ENCODE measurements at regions not wholly inside any gene's neighbourhood (a gene's known extent, or its start where the extent isn't known, plus 50 kb on each side); places are given as distances from the start of the nearest gene placed in this dataset.

GRCh38 chr5:104178829-104179456, 616.4 kb upstream of the NUDT12 start:
- no peak for DNase-seq (ENCODE audit: low spot score in 2 of 2)
- peaks cover 0 to 5% of the 10 kb centered on the region in 2 donors for H3K9me3 ChIP-seq
- H3K4me1 ChIP-seq: no peaks in the 10 kb centered on the region
- TF ChIP-seq CTCF (IDR thresholded peaks at IDR 0.05): peak in 1 of 3 experiments; percentile 9
- no peaks in the 10 kb centered on the region for H3K36me3 ChIP-seq
- intact Hi-C loops (cut with DNase I): no loop called here
- no peaks in the 10 kb centered on the region for H3K27me3 ChIP-seq
- no peak overlapping the region for H3K27ac ChIP-seq
- H3K4me3 ChIP-seq: no peak overlapping the region

- Histone ChIP-seq H3K4me3 (no peak overlapping the region), H3K27ac (no peak overlapping the region), H3K36me3 (no peaks in the 10 kb centered on the region), H3K27me3 (no peaks in the 10 kb centered on the region), H3K9me3 (peaks cover 0 to 5% of the 10 kb centered on the region in 2 donors), H3K4me1 (no peaks in the 10 kb centered on the region)
- intact Hi-C loops (cut with DNase I): no loop called here
- no peak for DNase-seq (ENCODE audit: low spot score in 2 of 2)
- TF ChIP-seq CTCF (IDR thresholded peaks at IDR 0.05): no peak
Measured at GRCh38 chr5:104178066-104178465, 615.5 kb upstream of the NUDT12 start.

GRCh38 chr5:104177651-104178050, 615.1 kb upstream of the NUDT12 start:
- Histone ChIP-seq H3K9me3 (peaks cover 0 to 5% of the 10 kb centered on the region in 2 donors), H3K36me3 (no peaks in the 10 kb centered on the region), H3K4me3 (no peak overlapping the region), H3K4me1 (no peaks in the 10 kb centered on the region), H3K27ac (no peak overlapping the region), H3K27me3 (no peaks in the 10 kb centered on the region)
- DNase-seq (ENCODE audit: low spot score in 2 of 2): no peak
- intact Hi-C loops (cut with DNase I): no loop called here
- TF ChIP-seq CTCF (IDR thresholded peaks at IDR 0.05): no peak

- Histone ChIP-seq H3K9me3 (no peaks in the 10 kb centered on the region), H3K27ac (no peak overlapping the region), H3K4me1 (no peaks in the 10 kb centered on the region), H3K36me3 (no peaks in the 10 kb centered on the region), H3K27me3 (no peaks in the 10 kb centered on the region), H3K4me3 (no peak overlapping the region)
- DNase-seq (ENCODE audit: low spot score in 2 of 2): no peak
- TF ChIP-seq CTCF (IDR thresholded peaks at IDR 0.05): no peak
- intact Hi-C loops (cut with DNase I): no loop called here
Measured at GRCh38 chr5:104172976-104173375, 610.4 kb upstream of the NUDT12 start.

- Histone ChIP-seq H3K27ac (no peak overlapping the region), H3K4me1 (no peaks in the 10 kb centered on the region), H3K9me3 (no peaks in the 10 kb centered on the region), H3K27me3 (no peaks in the 10 kb centered on the region), H3K36me3 (no peaks in the 10 kb centered on the region), H3K4me3 (no peak overlapping the region)
- DNase-seq (ENCODE audit: low spot score in 2 of 2): no peak
- intact Hi-C loops (cut with DNase I): no loop called here
- TF ChIP-seq CTCF (IDR thresholded peaks at IDR 0.05): no peak
Measured at GRCh38 chr5:104171958-104172690, 609.5 kb upstream of the NUDT12 start.

All from ascending aorta (tissue), 2 donors.